Skeletal muscle tissue (tissue), 3 donors: ENCODE measurements at regions not wholly inside any gene's neighbourhood (a gene's known extent, or its start where the extent isn't known, plus 50 kb on each side); places are given as distances from the start of the nearest gene placed in this dataset.
"Not testable (repeated sequence)": the region's sequence is repeated elsewhere in the genome, so short reads cannot be mapped to it uniquely, and the experiment has no call there.

Experiments used
- H3K27ac ChIP-seq: one replicate; pipeline ENCODE4 v1.7.0; 2013; ENCODE audit warnings: mild to moderate bottlenecking, low read depth, low read length, inconsistent platforms
- H3K27me3 ChIP-seq, 3 donors: one replicate each; pipeline ENCODE4 v1.7.0; 2013; ENCODE audit warnings: low read length in 3 of 3; ENCODE audit not compliant: control insufficient read depth in 3 of 3, insufficient read depth in 3 of 3
- H3K36me3 ChIP-seq, 3 donors: one replicate each; pipeline ENCODE4 v1.7.0; 2013; ENCODE audit warnings: low read length in 3 of 3; ENCODE audit not compliant: control insufficient read depth in 3 of 3, insufficient read depth in 3 of 3
- H3K4me1 ChIP-seq, 3 donors: one replicate each; pipeline ENCODE4 v1.7.0; 2013; ENCODE audit warnings: low read length in 3 of 3, mild to moderate bottlenecking in 3 of 3; ENCODE audit not compliant: control insufficient read depth in 3 of 3, insufficient read depth in 3 of 3
- H3K4me3 ChIP-seq, 3 donors: one replicate each; pipeline ENCODE4 v1.7.0; 2013; ENCODE audit warnings: low read length in 3 of 3
- H3K9ac ChIP-seq, 3 donors: one replicate each; pipeline ENCODE4 v1.7.0; 2013; ENCODE audit warnings: low read length in 3 of 3, mild to moderate bottlenecking in 3 of 3, moderate library complexity in 2 of 3, low read depth in 1 of 3
- H3K9me3 ChIP-seq, 3 donors: one replicate each; pipeline ENCODE4 v1.7.0; 2013; ENCODE audit warnings: low read length in 3 of 3; ENCODE audit not compliant: control insufficient read depth in 3 of 3
- donor health status: Osteomylitis.

DNA sequence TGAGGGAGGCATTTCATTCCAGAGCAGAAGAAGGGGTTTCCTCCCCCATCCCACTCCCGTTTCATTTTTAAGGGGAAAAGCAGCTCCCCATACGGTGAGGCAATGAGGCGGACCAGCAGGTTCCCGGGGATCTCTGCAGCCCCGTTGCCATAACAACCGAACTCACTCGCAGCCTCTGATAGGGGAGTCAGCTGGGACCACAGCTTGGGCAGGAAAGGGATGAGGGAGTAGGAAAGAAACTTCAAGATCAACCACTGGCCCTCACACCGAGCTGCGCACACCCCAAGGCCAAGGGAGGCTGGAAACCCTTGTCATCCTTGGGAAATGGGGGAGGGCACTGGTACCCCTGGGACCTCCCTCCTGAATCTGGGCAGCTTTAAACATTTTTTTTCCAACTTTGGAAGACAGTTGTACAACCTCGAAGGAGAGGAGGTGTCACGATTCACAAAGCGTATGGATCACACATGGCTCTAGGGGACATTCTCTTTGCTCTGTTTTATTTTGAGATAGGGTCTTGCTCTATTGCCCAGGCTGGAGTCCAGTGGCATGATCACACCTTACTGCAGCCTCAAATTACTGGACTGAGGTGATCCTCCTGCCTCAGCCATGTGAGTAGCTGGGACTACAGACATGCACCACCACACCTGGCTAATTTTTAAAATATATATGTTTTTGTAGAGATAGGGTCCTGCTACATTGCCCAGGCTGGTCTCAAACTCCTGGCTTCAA is 160.6 kb downstream of the CRLF3 start:
- H3K4me1 ChIP-seq, H3K36me3 ChIP-seq, H3K27me3 ChIP-seq, H3K9ac ChIP-seq, H3K4me3 ChIP-seq, H3K9me3 ChIP-seq, H3K27ac ChIP-seq: not testable (repeated sequence)

- not testable (repeated sequence) for H3K27me3 ChIP-seq, H3K36me3 ChIP-seq, H3K9ac ChIP-seq, H3K4me3 ChIP-seq, H3K27ac ChIP-seq, H3K4me1 ChIP-seq, H3K9me3 ChIP-seq
Measured at GRCh38 chr17:30657148-30657547, 167.3 kb downstream of the CRLF3 start.

DNA sequence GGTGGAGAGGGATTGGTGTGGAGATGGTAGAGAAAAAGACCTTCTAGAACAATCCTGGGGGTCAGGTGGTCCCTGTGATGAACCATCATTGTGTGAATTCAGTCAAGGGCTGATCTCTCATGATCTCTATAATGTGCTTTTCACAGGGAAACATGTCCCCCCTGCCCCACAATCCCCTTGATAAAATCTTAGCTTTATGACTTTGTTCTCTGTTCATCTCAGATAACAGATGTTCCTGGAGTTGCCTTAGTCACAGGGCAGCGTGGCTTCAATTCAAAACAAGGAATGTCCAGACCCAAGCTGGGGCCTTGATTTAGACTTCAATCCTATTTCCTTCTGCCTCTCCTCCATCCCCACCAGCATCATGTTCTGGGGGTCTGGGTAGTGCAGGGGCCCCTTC is 171.5 kb downstream of the CRLF3 start:
- H3K4me3 ChIP-seq, H3K27me3 ChIP-seq, H3K9me3 ChIP-seq: not testable (repeated sequence)

DNA sequence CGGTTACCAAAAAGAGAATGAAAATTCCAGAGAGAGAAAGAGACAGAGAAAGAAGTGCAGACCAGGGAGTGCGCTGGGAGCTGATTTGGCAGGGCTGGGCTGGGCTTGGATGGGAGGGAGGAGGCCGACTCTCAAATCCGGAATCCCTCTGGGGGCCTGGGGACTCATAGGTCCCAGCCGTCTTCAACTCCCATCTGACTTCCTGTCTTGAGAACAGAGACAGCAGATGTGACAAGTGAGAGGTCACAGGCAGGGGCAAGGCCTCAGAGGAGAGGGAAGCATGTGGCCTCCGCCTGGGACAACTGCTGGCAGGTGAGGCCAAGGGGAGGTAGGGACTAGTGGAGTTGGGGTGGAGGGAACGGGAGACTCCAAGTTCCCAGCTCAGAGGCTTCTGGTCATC is 172.9 kb downstream of the GOSR1 start:
- not testable (repeated sequence) for H3K36me3 ChIP-seq, H3K4me3 ChIP-seq, H3K9me3 ChIP-seq, H3K27ac ChIP-seq, H3K9ac ChIP-seq, H3K4me1 ChIP-seq, H3K27me3 ChIP-seq

More for the DNA sequence above, 171.5 kb downstream of the CRLF3 start:
- not testable (repeated sequence) for H3K27ac ChIP-seq, H3K4me1 ChIP-seq, H3K36me3 ChIP-seq, H3K9ac ChIP-seq

DNA sequence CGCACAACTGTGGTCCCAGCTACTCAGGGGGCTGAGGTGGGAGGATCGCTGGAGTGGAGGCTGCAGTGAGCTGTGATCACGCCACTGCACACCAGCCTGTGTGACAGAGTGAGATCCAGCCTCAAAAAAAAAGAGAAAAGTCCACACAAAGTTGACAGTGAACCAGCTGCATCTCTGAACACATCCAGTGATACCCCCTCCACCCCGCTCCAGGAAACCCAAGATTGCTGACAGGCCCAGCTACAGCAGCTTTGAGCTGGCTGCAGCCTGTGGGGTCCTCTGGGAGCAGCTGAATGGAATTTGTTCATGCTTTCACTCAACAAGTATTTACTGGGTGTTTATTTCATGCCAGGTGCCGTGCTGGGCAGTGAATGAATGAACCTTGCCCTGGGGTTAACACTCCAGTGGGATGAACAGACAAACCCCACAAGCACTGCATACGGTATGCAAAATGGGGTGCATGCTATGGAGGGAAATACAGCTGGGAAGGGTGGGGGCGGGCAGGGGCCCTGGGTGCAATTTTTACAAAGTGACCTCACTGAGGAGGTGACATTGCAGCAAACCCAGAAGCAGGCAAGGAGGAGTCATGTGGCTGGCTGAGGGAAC is 170.9 kb downstream of the GOSR1 start:
- not testable (repeated sequence) for H3K4me1 ChIP-seq, H3K27me3 ChIP-seq, H3K4me3 ChIP-seq, H3K9ac ChIP-seq, H3K9me3 ChIP-seq, H3K36me3 ChIP-seq, H3K27ac ChIP-seq

DNA sequence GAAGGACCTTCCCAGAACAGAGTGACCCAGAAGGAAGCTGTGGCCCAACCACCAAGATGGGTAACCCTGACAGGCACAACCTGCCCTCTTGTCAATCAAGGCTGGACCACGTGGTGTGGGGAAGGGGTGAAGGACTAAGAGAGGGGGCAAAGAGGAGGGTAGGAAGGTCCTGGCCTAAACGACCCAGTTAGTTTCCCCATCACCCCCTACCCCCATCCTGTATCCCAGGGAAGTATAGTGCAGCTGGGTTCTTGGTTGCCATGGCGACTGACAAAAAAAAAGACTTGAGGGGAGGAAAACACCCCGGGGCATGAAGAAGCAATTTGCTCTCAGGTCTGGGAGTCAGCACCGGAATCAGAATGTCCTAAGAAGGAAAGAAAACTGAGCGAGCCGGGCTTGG is 168.7 kb downstream of the GOSR1 start:
- H3K9ac ChIP-seq, H3K27me3 ChIP-seq, H3K9me3 ChIP-seq, H3K36me3 ChIP-seq, H3K4me3 ChIP-seq, H3K4me1 ChIP-seq, H3K27ac ChIP-seq: not testable (repeated sequence)

- H3K36me3 ChIP-seq, H3K9me3 ChIP-seq, H3K9ac ChIP-seq, H3K4me3 ChIP-seq, H3K27ac ChIP-seq, H3K27me3 ChIP-seq, H3K4me1 ChIP-seq: not testable (repeated sequence)
Measured at GRCh38 chr17:30644713-30645112, 167.5 kb downstream of the GOSR1 start.

DNA sequence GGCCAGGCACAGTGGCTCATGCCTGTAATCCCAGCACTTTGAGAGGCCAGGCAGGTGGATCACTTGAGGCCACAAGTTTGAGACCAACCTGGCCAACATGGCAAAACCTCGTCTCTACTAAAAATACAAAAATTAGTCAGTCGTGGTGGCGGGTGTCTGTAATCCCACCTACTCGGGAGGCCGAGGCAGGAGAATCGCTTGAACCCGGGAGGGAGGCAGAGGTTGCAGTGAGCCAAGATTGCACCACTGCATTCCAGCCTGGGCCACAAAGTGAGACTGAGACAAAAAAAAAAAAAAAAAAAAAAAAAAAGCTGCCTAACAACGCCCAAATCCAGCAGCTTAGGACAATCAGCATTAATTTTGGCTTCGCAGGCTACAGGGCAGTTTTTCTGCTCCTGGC is 167.1 kb downstream of the GOSR1 start:
- H3K36me3 ChIP-seq, H3K9me3 ChIP-seq, H3K4me1 ChIP-seq, H3K27ac ChIP-seq, H3K4me3 ChIP-seq, H3K27me3 ChIP-seq, H3K9ac ChIP-seq: not testable (repeated sequence)

- not testable (repeated sequence) for H3K27ac ChIP-seq, H3K27me3 ChIP-seq, H3K9me3 ChIP-seq, H3K4me1 ChIP-seq, H3K9ac ChIP-seq, H3K4me3 ChIP-seq, H3K36me3 ChIP-seq
Measured at GRCh38 chr17:30641428-30641827, 164.2 kb downstream of the GOSR1 start.

DNA sequence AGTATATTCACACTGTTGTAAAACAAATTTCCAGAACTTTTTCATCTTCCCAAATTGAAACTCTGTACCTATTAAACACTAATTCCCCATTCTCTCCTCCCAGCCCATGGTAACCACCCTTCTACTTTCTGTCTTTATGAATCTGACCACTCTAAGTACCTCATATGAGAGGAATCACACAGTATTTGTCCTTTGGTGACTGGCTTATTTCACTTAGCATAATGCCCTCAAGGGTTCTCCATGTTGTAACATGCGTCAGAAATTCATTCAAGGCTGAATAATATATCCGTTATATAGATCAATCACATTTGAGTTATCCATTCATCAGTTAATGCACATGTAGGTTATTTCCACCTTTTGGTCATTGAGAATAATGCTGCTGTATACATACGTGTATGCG is 162.2 kb downstream of the GOSR1 start:
- H3K4me3 ChIP-seq, H3K27me3 ChIP-seq, H3K36me3 ChIP-seq, H3K4me1 ChIP-seq, H3K27ac ChIP-seq, H3K9ac ChIP-seq, H3K9me3 ChIP-seq: not testable (repeated sequence)
